HFF-Myc (cell line): ENCODE measurements at regions not wholly inside any gene's neighbourhood (a gene's known extent, or its start where the extent isn't known, plus 50 kb on each side); places are given as distances from the start of the nearest gene placed in this dataset.
"Not testable (repeated sequence)": the region's sequence is repeated elsewhere in the genome, so short reads cannot be mapped to it uniquely, and the experiment has no call there.

Source experiments
- DNase-seq: peaks from one replicate; pipeline ENCODE4 v3.0.0-alpha.2; 2011; ENCODE audit warnings: low read depth; ENCODE audit errors: extremely low read depth
- H3K4me3 ChIP-seq: replicated peaks from 2 replicates; pipeline ENCODE4 v1.5.1; 2011; ENCODE audit warnings: low read depth, mild to moderate bottlenecking, control low read depth, low read length
- CTCF ChIP-seq: IDR thresholded peaks from 2 replicates; pipeline ENCODE4 v1.5.1; 2012; ENCODE audit warnings: mild to moderate bottlenecking, low read depth, low read length, control low read depth; ENCODE audit errors: missing control alignments

GRCh38 chr14:50027816-50028215 is 88.6 kb downstream of the VCPKMT start:
- TF ChIP-seq CTCF = no peak
- DNase-seq = no peak
- H3K4me3 ChIP-seq = no peak overlapping the region

- no peak overlapping the region for H3K4me3 ChIP-seq
- no peak for TF ChIP-seq CTCF
- no peak for DNase-seq
These were observed 87.9 kb downstream of the VCPKMT start for GRCh38 chr14:50028458-50028857.

- no peak for TF ChIP-seq CTCF
- no peak overlapping the region for H3K4me3 ChIP-seq
- no peak for DNase-seq
These were observed 86.3 kb downstream of the VCPKMT start for GRCh38 chr14:50030036-50030435.

- not testable (repeated sequence) for DNase-seq, H3K4me3 ChIP-seq
These were observed 85.5 kb downstream of the VCPKMT start for GRCh38 chr14:50030911-50031310.

- H3K4me3 ChIP-seq = no peak overlapping the region
- no peak for TF ChIP-seq CTCF
- DNase-seq = no peak
These were observed 84.6 kb downstream of the VCPKMT start for GRCh38 chr14:50031602-50032313.

- not testable (repeated sequence) for DNase-seq, H3K4me3 ChIP-seq
These were observed 83.8 kb downstream of the VCPKMT start for GRCh38 chr14:50032462-50033167.

GRCh38 chr14:50035214-50035613 is 81.2 kb downstream of the VCPKMT start:
- TF ChIP-seq CTCF = no peak
- no peak for DNase-seq
- no peak overlapping the region for H3K4me3 ChIP-seq

GRCh38 chr14:50036211-50036610 is 80.2 kb downstream of the VCPKMT start:
- no peak for DNase-seq
- H3K4me3 ChIP-seq = no peak overlapping the region
- TF ChIP-seq CTCF = no peak
